GM10266 (cell line): ENCODE measurements at regions not wholly inside any gene's neighbourhood (a gene's known extent, or its start where the extent isn't known, plus 50 kb on each side); places are given as distances from the start of the nearest gene placed in this dataset.
"Not testable (repeated sequence)": the region's sequence is repeated elsewhere in the genome, so short reads cannot be mapped to it uniquely, and the experiment has no call there.

Source experiments
- DNase-seq: peaks from one replicate; pipeline ENCODE4 v3.0.0; 2012; ENCODE audit errors: extremely low spot score
- CTCF ChIP-seq: IDR thresholded peaks from 2 replicates; pipeline ENCODE4 v1.5.1; 2012; ENCODE audit warnings: mild to moderate bottlenecking, low read depth; ENCODE audit not compliant: control insufficient read depth, insufficient read depth; ENCODE audit errors: missing control alignments

GRCh38 chr5:19270153-19270552, 717.8 kb downstream of the CDH18 start:
- no peak for TF ChIP-seq CTCF
- no peak for DNase-seq

GRCh38 chr5:19274578-19274977, 713.4 kb downstream of the CDH18 start:
- TF ChIP-seq CTCF, result no peak
- DNase-seq, result no peak

GRCh38 chr5:19285286-19285685, 702.7 kb downstream of the CDH18 start:
- no peak for TF ChIP-seq CTCF
- no peak for DNase-seq

GRCh38 chr5:19287548-19288277, 700.3 kb downstream of the CDH18 start:
- DNase-seq, result not testable (repeated sequence)

- DNase-seq, result not testable (repeated sequence)
Observed at GRCh38 chr5:19288311-19288710, 699.7 kb downstream of the CDH18 start.

- TF ChIP-seq CTCF, result no peak
- DNase-seq, result no peak
Observed at GRCh38 chr5:19297934-19298333, 690.1 kb downstream of the CDH18 start.

GRCh38 chr5:19301271-19301670, 686.7 kb downstream of the CDH18 start:
- no peak for TF ChIP-seq CTCF
- DNase-seq, result no peak

GRCh38 chr5:19314840-19315239, 673.2 kb downstream of the CDH18 start:
- TF ChIP-seq CTCF, result no peak
- no peak for DNase-seq
